ENCODE measurements at regions not wholly inside any gene's neighbourhood (a gene's known extent, or its start where the extent isn't known, plus 50 kb on each side); places are given as distances from the start of the nearest gene placed in this dataset.
A peak's percentile ranks its signal among the peaks of the same experiment; 100 is the strongest.
"Not testable (repeated sequence)": the region's sequence is repeated elsewhere in the genome, so short reads cannot be mapped to it uniquely, and the experiment has no call there.

DNA sequence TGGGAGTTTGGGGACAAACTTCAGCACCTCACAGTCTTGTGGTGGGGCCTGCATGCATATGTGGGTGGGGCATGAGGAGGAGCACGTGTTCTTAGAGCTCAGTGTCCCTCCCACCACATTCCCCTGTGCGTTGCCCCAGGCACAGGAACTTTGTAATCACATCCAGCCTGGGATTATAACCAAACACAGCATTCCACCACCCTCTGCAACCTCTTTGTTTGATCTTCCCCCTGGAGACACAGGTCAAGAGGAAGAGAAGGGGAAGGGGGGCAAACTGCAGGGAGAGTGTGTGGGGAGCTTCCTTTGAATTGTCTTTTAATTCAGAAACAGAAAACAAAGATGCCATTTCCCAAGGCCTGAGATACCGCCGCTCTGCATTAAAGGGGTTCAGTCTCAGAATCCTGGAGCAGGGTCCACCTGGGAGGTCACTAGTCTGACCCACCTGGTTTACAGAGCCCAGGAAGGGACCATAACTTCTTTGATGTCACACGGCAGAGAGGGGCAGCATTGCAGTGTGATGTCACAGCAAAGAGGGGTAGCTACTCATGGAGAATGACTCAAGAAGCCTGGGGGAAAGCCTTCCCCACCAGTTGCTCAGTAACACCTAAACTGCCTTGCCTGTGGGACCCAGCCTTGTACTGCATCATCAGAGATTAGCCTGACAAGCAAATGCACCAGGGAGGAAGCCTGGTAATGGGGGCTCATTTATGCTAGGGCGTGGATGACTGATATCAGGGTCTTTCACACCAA lies 106.3 kb upstream of the RNU6-1 start:
- ATAC-seq = peak; percentile 31

DNA sequence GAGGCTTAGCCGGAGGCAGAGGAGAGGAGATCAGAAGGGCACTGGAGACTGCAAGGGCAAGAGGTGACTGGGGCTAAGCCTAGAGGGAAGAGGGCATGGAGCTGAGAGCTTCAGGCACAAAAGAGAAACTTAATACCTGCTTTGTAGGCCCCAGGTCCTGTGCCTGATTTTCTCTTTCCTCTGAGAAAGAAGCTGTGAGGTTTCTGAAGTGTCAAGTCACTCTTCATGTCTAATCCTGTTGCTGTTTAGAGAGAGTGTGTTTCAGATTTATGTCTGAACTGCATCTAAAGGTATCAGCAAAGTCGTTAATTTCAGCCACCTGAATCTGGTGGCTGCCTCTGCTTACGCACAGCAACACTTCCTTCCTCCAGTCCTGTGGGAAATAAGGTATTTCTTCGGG lies 106.9 kb upstream of the RNU6-1 start:
- no peak for ATAC-seq

DNA sequence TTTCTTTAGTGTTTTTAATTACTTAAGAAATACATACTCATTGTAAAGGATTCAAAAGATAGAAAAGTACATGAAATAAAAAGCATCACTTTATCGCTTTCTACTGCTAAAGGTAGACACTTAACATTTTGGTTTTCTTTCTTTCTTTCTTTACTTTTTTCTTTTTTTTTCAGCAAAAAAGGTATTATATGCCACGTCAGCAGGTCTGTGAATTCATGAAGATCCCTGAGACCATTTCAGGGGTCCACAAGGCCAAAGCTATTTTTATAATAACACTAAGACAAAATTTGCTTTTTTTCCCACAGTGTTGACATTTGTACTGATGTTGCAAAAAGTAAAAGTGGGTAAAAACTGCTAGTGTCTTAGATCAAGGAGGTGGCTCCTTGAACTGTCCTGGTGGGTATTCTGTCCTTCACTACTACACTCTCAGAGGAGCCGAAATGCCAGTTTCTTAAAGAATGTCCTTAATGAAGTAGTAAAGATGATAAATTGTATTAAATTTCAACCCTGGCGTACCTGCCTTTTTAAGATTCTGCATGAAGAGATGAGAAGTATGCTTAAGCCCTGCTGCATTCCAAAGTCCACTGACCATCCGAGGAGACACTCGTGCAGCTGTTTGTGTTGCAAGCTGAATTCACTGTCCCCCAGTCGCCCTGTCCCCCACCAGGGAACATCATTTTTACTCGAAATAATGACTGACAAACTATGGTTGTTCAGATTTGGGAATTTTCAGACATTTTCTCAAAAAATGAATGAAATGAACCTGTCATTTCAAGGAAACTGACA lies 106.7 kb upstream of the PIAS1 start:
- no peak for ATAC-seq

DNA sequence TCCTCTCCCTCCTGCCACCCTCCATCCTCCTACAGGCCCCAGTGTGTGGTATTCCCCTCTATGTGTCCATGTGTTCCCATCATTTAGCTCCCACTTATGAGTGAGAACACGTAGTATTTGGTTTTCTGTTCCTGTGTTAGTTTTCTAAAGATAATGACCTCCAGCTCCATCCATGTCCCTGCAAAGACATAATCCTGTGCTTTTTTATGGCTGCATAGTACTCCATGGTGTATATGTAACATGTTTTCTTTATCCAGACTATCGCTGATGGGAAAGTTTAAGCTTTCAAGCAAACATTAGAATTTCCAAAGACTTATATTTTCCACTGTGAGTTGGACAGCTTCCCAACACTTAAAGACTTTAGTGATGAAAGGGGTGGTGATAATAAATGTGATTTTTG lies 105.9 kb upstream of the PIAS1 start:
- no peak for ATAC-seq

DNA sequence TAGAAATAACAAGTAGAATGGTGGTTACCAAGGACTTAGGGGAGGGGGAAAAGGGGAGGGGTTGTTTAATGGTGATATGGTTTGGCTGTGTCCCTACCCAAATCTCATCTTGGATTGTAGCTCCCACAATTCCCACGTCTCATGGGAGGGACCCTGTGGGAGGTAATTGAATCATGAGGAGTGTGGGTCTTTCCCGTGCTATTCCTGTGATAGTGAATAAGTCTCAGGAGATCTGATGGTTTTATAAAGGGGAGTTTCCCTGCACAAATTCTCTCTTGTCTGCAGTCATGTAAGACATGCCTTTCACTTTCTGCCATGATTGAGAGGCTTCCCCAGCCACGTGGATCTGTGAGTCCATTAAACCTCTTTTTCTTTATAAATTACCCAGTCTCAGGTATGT lies 102.9 kb upstream of the PIAS1 start:
- ATAC-seq = not testable (repeated sequence)

DNA sequence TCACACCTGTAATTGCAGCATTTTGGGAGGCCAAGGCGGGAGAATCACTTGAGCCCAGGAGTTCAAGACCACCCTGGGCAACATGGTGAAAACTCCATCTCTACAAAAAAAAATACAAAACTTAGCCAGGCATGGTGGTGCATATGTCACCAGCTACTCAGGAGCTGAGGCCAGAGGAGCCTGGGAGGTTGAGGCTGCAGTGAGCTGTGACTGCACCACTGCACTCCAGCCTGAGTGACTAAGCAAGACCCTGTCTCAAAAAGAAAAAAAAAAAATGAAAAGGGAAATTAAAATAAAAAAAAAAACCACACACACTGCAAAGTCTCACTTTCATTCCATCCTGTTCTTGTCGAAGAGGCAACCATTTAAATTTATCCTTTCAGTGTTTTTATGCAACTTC lies 100.8 kb upstream of the PIAS1 start:
- ATAC-seq = no peak

DNA sequence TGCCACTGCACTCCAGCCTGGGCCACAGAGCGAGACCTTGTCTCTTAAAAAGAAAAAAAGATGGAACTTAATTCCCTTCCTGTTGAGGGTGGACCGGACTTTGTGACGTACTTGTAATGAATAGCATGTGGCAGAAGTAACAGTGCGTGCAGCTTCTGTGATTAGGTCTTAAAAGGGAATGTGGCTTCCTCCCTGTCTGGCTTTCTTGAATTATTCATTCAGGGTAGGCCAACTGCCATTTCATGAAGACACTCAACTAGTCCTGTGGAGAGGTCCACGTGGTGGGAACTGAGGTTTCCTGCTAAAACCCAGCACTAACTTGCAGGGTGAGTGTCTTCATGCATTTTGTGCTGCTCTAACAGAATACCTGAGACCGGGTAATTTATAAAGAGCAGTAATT lies 98.9 kb upstream of the PIAS1 start:
- no peak for ATAC-seq

DNA sequence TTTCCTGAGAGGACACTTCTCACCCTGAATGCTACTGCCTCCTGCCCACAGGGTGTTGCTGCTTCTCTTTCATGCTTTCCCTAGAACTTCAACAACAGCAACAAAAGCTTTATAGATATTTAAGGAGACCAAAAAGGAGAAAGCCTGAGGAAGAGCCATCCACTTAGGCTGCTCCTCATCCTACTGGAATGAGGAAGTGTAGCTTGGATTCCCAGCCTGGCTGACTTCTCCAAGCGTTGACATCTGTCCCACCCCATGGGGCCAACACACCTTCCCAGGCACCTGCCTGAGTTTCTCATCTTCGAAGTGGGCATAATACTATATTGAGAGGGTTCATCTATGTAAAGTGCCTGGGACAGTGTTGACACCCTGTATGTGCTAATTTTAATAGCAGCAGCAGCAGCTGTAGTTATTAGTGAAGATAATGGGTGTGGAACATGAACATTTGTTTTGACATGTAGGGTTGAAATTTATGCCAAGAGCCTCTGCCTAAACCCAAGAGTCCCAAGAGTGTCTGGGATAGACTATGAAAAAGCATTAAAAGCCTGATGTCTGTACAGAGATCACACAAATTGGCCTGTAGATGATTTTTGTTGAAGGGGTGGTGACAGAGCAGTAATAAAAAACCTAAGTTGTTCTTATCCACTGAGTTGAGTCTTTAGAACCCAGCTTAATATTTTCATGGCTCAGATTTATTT lies 96.5 kb upstream of the PIAS1 start:
- peak; percentile 23 for ATAC-seq

DNA sequence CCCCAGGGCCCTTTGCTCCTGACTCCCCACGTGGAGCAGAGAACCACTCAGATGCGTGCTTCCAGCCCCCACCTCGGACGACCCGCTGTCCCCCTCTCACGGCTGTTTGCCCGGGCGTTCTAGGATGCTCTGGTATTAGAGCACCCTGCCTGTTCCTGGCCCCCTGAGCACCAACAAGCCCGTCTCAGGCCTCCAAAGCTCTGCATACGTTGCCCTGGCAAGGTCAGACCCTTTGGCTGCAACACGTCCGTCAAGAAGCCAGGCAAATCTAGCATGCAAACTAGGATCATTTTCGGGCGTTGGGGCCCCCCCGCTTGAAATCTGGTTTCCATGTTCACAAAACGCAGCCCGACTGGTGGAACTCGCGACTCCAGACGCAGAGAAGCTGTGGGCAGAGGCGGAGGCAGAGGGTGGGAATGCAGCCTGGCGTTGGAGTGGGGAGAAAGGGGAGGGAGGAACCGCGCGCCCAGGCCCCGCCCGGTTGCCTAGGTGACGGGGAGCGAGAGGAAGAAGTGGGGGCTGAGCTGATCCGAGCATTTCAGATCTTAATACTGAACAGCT lies 86.2 kb upstream of the PIAS1 start:
- ATAC-seq = peak; percentile 63

DNA sequence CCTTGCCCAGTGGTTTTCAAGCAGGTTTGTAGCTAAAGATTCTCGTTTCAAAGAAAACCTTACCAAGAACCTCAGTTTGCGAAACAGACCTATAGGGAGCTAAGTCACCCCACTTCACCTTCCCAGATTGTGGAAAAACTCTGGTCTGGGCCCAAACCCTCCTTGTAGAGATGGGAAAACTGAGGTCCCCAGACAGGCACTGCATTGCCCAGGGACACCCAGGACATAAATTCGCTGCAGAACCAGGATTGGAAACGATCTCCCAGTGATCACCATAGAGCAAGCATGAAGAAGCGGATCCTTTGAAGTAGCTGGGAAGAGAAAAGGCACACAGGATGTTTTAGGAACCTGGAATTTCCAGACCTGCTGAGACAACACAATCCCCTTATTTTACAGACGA lies 85.6 kb upstream of the PIAS1 start:
- no peak for ATAC-seq

DNA sequence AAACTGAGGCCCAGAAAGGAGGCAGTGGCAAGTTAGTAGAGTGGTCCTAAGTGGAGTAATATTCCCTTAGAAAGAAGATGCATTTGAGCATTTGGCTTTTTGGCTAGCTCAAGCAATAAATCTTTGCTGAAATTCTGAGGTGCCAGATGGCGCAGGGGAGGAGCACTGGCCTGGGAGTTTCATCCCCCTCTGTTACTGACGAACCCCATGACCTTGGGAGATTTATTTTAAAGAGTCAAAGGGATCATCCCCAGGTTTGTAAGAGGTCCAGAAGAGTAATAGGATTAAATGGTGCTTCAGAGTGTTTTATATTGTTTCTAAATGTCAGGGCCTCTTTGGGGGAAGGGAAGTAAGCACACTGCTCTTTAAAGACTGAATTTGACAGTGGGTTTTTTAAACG lies 85.1 kb upstream of the PIAS1 start:
- ATAC-seq = no peak

DNA sequence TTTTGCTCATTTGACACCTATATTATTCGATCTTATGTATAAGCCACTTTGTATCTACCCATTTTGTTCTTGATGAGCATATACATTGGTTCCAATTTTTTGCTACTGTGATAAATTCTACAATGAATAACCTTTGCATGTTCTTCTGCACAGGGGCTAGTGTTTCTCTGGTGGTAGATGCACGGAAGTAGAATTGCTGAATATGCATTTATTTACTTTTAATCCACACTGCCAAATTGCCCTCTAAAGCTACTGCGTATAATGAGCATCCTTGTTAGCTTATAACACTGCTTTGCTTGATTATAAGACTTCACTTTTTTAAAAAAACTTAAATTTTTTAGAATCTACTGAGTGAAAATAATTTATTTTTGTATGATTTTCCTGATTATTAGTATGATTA lies 84.2 kb upstream of the PIAS1 start:
- no peak for ATAC-seq

DNA sequence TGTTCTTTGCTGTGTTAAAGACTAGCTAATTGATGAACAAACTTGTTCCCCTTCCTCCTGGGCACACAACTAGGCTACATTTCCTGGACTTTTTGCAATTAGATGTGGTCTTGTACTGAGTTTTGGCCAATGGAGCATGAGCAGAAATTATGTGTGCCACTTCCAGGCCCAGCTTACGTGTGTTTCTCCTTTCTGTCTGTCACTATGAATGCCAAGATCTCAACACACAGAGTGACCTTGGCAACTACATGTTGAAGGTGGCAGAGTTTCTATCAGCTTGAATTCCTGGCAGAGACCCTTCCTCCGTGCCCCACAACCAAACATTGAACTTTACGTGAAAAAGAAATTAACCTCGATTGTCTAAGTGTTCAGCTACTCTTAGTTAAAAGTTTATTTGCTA lies 81.7 kb upstream of the PIAS1 start:
- ATAC-seq = no peak

DNA sequence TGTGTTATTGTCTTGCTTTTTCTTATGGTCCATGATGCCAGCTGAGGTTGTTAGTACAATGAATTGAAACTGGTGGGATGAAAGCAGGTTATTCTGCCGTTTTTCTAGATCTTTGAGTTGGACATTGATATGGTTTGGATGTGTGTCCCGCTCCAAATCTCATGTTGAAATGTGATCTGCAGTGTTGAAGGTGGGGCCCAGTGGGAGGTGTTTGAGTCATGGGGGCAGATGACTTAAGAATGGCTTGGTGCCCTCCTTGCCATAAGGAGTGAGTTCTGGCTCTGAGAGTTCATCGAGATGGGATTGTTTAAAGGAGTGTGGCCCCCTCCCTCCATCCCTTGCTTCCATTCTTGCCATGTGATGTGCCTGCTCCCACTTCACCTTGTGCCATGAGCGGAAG lies 80.3 kb upstream of the PIAS1 start:
- no peak for ATAC-seq

DNA sequence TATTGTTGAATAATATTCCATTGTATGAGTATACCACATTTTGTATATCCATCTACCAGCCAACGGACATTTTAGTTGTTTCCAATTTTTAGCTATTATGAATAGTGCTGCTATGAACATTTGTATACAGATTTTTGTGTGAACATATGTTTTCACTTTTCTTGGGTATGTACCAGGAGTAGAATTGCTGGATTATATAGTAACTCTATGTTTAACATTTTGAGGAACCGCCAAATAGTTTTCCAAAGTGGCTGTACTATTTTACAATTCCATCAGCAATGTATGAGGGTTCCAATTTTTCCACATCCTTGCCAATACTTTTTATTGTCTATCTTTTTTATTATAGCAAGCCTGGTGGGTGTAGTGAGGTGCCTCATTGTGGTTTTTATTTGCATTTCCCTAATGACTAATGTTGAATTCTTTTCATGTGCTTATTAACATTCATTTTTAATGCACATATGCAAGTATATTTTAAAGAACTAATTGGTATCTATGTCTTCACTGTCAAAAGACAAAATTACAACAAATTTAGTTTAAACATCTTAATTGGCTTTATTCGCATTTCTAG lies 77.5 kb upstream of the PIAS1 start:
- no peak for ATAC-seq

DNA sequence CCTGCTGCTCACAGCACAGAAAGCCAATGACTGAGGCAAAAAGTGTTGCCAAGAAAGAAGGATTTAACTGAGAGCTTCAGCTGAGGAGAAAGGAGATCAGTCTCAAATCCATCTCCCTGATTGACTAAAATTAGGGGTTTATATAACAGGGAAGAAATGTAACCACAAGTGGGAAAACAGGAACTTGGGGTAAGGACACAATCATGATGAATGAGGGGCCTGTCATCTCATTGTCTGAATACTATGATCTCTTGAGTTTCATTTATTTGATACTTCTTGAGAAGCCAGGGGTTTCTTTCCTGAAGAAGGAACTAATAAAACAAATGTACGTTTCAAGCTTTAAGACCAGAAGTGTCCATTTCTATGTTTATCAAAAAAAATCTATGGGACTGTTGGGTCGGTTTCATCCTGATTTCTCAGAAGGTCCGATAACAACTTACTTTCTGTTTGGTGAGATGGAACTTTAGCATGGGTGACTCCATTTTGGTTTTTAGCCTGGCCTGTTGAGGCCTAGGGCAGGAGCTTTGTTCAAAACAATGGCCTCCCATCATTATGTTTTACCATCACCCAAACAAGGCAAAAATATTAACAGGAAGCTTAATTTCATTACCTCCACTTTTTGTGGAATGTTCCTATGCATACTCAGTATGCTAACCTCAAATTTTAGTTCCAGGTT lies 76.6 kb upstream of the PIAS1 start:
- no peak for ATAC-seq

DNA sequence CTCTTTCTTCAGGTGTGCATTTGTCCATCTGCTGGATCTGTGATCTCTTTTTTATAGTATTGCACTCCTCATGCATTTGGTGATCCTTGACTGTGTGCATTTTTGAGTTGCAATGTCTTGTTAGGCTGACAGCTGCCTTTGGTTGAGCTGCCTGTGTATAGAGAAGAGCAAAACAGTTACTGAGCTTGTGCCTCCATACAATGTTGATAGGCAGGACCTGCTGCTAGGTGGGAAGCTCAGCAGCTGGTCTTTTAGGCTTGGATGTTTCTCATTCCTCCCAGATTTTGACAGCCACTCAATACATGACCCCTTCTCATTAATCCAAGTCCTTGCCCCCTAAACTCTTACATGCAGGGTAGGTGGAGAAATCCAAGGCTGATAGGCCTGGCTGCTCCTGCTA lies 74.8 kb upstream of the PIAS1 start:
- ATAC-seq = no peak

DNA sequence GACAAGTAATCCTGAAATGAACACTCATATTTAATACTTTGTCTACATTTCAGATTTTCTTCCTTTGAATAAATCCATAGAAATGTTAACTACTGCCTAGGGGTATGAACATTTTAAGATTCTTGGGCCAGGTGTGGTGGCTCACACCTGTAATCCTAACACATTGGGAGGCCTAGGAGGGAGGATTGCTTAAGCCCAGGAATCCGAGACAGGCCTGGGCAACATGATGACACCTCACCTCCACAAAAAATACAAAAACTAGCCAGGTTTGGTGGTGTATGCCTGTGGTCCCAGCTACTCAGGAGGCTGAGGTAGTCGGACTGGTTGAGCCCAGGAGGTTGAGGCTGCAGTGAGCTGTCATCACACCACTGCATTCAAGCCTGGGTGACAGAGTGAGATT lies 73.9 kb upstream of the PIAS1 start:
- no peak for ATAC-seq

DNA sequence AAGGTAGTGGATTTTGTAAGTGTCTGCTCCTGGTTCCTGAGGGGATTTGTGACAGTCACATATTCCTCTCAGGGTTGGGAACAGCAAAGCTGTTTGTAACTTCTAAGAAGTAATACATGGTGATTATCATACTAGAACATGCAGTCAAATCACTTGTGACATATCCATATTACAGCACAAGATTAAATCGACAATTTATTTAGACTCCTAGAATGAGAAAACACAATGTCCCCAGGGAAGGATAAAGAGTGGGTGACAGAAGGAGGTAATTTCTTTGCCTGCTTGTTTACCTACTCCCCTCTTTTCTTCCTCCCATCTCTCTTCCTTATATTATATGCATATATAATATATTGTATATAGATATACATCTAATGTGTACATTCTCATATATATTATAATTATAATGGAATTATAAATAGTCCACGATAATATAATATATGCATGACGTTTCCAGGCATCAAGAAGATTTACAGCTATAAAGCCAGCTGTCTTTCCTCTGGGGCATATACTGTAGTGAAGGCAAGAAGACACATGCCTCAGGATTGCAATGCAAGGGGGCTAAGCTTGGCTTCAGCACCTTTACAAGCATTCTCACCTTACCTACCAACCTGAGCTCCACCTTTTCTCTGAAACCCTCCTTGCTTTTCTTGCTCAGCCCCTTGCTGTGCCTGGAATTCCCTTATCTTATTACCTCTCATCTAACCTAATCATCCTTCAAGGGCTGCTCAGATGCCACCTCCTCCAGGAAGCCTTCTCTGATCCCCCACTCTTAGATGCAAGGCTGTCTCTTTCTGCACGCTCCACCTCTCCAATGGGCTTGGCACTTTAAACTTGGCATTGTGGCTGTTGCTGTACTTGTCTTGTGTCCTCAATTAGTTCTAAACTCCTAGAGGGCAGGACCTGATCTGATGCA lies 73.1 kb upstream of the PIAS1 start:
- no peak for ATAC-seq

DNA sequence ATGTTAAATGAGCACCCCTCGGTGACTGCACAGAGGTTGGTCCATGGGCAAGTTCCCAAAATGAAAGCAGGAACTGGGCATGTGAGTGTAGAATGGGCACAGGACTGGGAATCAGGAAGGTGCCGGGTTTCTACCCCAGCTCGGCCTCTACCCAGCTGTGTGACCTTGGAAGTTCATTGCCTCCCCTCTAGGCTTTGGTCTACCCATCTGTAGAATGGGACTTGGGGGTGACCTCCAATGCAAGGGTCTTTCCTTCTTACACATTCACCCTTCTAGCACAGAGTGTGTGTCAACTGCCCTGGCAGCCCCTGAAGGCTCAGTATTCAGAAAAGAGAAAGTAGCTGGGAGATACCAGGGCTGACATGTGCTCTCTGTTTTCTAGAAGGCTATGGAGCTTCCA lies 72.3 kb upstream of the PIAS1 start:
- ATAC-seq = no peak

DNA sequence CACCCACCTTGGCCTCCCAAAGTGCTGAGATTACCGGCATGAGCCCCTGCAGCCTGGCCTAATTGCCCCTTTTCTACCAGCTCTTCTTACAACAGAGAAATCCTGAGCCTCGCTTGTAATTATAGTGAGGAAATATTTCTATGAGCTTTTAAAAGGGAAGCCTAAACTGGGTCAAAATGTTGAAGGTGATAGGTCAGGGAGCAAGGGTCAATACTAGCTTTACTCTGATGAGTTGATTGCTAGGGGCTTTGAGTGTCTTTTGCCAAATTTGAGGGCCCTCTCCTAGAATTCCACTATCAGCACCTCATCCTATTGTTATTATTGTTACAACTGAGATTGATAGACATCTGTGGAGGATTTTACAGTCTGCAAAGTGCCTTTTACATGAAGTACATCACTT lies 62.4 kb upstream of the PIAS1 start:
- ATAC-seq = no peak
